Ovary (tissue), 7 donors: ENCODE measurements at regions not wholly inside any gene's neighbourhood (a gene's known extent, or its start where the extent isn't known, plus 50 kb on each side); places are given as distances from the start of the nearest gene placed in this dataset.

Experiments
- DNase-seq, 5 donors: peaks; one replicate each; pipeline ENCODE4 v3.0.0-alpha.2; 2019 to 2020
- H3K27ac ChIP-seq, 2 donors: fragments of 200-600 bp; one replicate each; pipeline versions ENCODE4 v1.5.1 to v1.8.0; 2019 to 2022
- H3K27me3 ChIP-seq: fragments of 200-600 bp; one replicate; pipeline ENCODE4 v1.8.0; 2022
- H3K36me3 ChIP-seq: fragments of 200-600 bp; sonication (generic); one replicate; pipeline ENCODE4 v1.5.1; 2019
- H3K4me1 ChIP-seq: one replicate; pipeline ENCODE4 v1.8.1; 2013; ENCODE audit warnings: mild to moderate bottlenecking, moderate library complexity; ENCODE audit not compliant: insufficient read depth
- H3K4me3 ChIP-seq: fragments of 200-600 bp; sonication (generic); one replicate; pipeline ENCODE4 v1.5.1; 2017
- H3K9me3 ChIP-seq, 2 donors: fragments of 200-600 bp in 1 of 2; sonication (generic) in 1 of 2; one replicate each; pipeline versions ENCODE4 v1.5.1 to v1.8.1; 2013 to 2019; ENCODE audit warnings: mild to moderate bottlenecking in 1 of 2, moderate library complexity in 1 of 2
- CTCF ChIP-seq, 3 donors: fragments of 450-650 bp in 2 of 3; fragments of 200-600 bp in 1 of 3; IDR thresholded peaks; one replicate each; pipeline versions ENCODE4 v1.5.1 to v1.8.0; 2016 to 2022; ENCODE audit warnings: antibody characterized with exemption in 3 of 3, mild to moderate bottlenecking in 1 of 3
- EP300 ChIP-seq: sonication (generic); formaldehyde crosslinking; IDR thresholded peaks from one replicate; pipeline ENCODE4 v1.6.1; 2017; ENCODE audit warnings: antibody characterized with exemption
- POLR2A ChIP-seq: fragments of 450-650 bp; IDR thresholded peaks from one replicate; pipeline ENCODE4 v1.6.1; 2017; ENCODE audit warnings: antibody characterized with exemption, mild to moderate bottlenecking, moderate library complexity
- WGBS, 3 donors: extraction: QIAGEN DNeasy Blood & Tissue Kit in 1 of 3; methylation state at CpG; one replicate each; pipeline versions ENCODE4 v1.1.5 to v1.1.7; 2013 to 2017; 5-methylcytosine and 5-hydroxymethylcytosine counted together
- intact Hi-C, 4 donors: fragments of 100-400 bp; cut with DNase I; formaldehyde crosslinking; loops; one replicate each; pipeline versions ENCODE4 v1.11.0 to v1.15.1; 2022 to 2023
- donor health status: DM: no; HTN: no; CAD: no; lungs with moderate emphysema.
- donor health status: DM: no; HTN: no; CAD: no.
- donor health status: Bipolar disorder and iron deficiency.
- donor health status: DM: no; HTN: no; CAD: no.
- donor health status: DM: yes; HTN: yes; CAD: no.

GRCh38 chr11:8800520-8801110 is 110.4 kb upstream of the AKIP1 start:
- Histone ChIP-seq H3K9me3 (no peaks in the 10 kb centered on the region), H3K36me3 (no peaks in the 10 kb centered on the region), H3K4me3 (no peak overlapping the region), H3K27ac (peak overlapping the region in 1 of 2 donors; percentile 71), H3K4me1 (peaks cover 22% of the 10 kb centered on the region), H3K27me3 (no peaks in the 10 kb centered on the region)
- 8 to 16% (median 10%) methylated on average over 1 of the region's 1 CpG for whole genome bisulfite sequencing, 3 donors
- TF ChIP-seq CTCF (IDR thresholded peaks at IDR 0.05) (no peak), EP300 (no peak), POLR2A (no peak)
- intact Hi-C loops = loop anchor here in 1 of 4 donors (10.0 kb wide), 1 partner anchor 86 kb away; no protein-coding TSS in a partner anchor
- peak in 1 of 5 donors; percentile 43 for DNase-seq

DNA sequence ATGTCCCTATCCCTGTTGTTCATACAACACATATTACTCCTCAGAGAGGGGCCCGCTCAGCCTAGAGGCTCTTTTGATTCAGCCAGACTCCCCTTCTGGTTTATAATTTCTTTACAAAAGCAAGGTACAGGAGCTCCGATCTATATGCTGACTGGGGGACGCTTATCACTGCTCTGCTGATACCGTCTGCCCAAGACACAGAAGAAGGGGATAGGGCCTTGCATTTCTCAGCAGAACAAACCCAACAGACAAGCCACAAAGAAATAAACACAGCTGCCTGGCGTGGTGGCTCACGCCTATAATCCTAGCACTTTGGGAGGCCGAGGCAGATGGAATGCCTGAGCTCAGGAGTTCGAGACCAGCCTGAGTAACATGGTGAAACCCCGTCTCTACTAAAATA is 109.9 kb upstream of the AKIP1 start:
- H3K36me3 ChIP-seq = no peaks in the 10 kb centered on the region
- 81 to 85% (median 83%) methylated on average over 9 of the region's 9 CpGs for WGBS, 3 donors
- H3K27me3 ChIP-seq = no peaks in the 10 kb centered on the region
- H3K9me3 ChIP-seq = no peaks in the 10 kb centered on the region
- peak overlapping the region in 1 of 2 donors; percentile 71 for H3K27ac ChIP-seq
- no peak overlapping the region for H3K4me3 ChIP-seq
- TF ChIP-seq CTCF (IDR thresholded peaks at IDR 0.05) = no peak
- TF ChIP-seq EP300 = no peak
- TF ChIP-seq POLR2A = no peak
- DNase-seq = no peak
- intact Hi-C loops = loop anchor here in 1 of 4 donors (10.0 kb wide), 1 partner anchor 86 kb away; no protein-coding TSS in a partner anchor
- H3K4me1 ChIP-seq = peaks cover 25% of the 10 kb centered on the region

DNA sequence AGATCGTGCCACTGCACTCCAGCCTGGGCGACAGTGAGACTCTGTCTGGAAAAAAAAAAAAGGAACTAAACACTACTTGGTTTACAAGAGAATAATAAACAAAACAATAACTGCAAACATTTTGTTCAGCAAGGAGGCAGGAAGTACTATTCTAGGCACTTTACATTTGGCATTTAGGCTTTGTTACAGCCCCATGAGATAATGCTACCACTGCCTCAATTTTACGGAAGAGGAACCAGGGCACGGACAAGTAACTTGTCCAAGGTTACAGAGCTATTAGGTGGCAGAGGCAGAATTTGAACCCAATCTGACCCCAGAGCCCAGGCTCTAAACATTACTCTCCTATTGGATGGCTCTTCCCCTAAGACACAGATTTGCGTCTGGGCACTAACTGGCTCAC is 108.7 kb upstream of the AKIP1 start:
- H3K4me1 ChIP-seq = peaks cover 32% of the 10 kb centered on the region
- TF ChIP-seq POLR2A = no peak
- TF ChIP-seq CTCF (IDR thresholded peaks at IDR 0.05) = no peak
- no peak for TF ChIP-seq EP300
- H3K27me3 ChIP-seq = no peaks in the 10 kb centered on the region
- H3K9me3 ChIP-seq = no peaks in the 10 kb centered on the region
- DNase-seq = no peak
- H3K36me3 ChIP-seq = no peaks in the 10 kb centered on the region
- no peak overlapping the region for H3K4me3 ChIP-seq
- H3K27ac ChIP-seq = no peak overlapping the region
- intact Hi-C loops = loop anchor here in 1 of 4 donors (10.0 kb wide), 1 partner anchor 87 kb away; no protein-coding TSS in a partner anchor
- 85 to 92% (median 88%) methylated on average over 5 of the region's 5 CpGs for WGBS, 3 donors

DNA sequence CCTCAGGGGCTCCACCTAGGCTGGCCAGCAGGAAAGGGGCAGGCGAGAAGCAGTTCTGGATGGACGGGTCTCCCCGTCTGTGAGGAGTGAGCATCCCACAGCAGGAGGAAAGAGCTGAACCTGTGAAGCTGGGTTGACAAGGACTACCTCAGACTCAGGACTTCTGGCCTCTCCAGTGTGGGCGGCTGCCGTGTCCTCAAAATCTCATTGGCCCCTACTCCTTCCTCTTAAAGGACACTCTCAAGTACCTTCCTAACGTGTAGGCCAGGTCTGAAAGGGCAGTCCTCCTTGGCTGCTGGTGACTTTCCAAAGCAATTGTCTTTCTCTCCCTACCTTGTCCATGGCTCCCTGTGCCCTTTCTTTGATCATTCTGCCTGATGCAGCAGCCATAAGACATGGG is 107.0 kb upstream of the AKIP1 start:
- 90 to 92% (median 90%) methylated on average over 6 of the region's 6 CpGs for WGBS, 3 donors
- no peaks in the 10 kb centered on the region for H3K27me3 ChIP-seq
- DNase-seq = no peak
- H3K4me1 ChIP-seq = peaks cover 39% of the 10 kb centered on the region
- H3K27ac ChIP-seq = no peak overlapping the region
- no peak for TF ChIP-seq CTCF (IDR thresholded peaks at IDR 0.05)
- TF ChIP-seq EP300 = no peak
- no peak for TF ChIP-seq POLR2A
- intact Hi-C loops = loop anchor here in 1 of 4 donors (10.0 kb wide), 1 partner anchor 89 kb away; no protein-coding TSS in a partner anchor
- no peak overlapping the region for H3K4me3 ChIP-seq
- no peaks in the 10 kb centered on the region for H3K9me3 ChIP-seq
- H3K36me3 ChIP-seq = no peaks in the 10 kb centered on the region
